ENCODE measurements at regions not wholly inside any gene's neighbourhood (a gene's known extent, or its start where the extent isn't known, plus 50 kb on each side); places are given as distances from the start of the nearest gene placed in this dataset.

GRCh38 chr7:54831046-54831643 lies 72.1 kb upstream of the SEC61G start:
- Histone ChIP-seq H3K36me3 (ENCODE audit: insufficient read depth, low read length) (no peaks in the 10 kb centered on the region), H4K20me1 (ENCODE audit: insufficient read depth, low read length) (no peaks in the 10 kb centered on the region), H3K79me2 (ENCODE audit: insufficient read depth, low read length) (no peaks in the 10 kb centered on the region), H3K4me1 (ENCODE audit: insufficient read depth, low read length) (no peaks in the 10 kb centered on the region), H3K27ac (ENCODE audit: low read length) (no peak overlapping the region), H3K4me2 (ENCODE audit: insufficient read depth, low read length) (no peak overlapping the region), H2AFZ (ENCODE audit: low read depth, low read length) (no peak overlapping the region), H3K4me3 (ENCODE audit: low read depth in 1 of 2, low read length in 2 of 2) (no peak overlapping the region), H3K9ac (ENCODE audit: low read depth, low read length) (no peak overlapping the region), H3K27me3 (ENCODE audit: insufficient read depth, low read length, poor library complexity) (no peaks in the 10 kb centered on the region), H3K9me3 (ENCODE audit: insufficient read depth, low read length, severe bottlenecking) (no peaks in the 10 kb centered on the region)
- DNase-seq (no peak), ATAC-seq (ENCODE audit: insufficient read depth, low read depth) (no peak)
- TF ChIP-seq CTCF (IDR thresholded peaks at IDR 0.05; ENCODE audit: borderline replicate concordance, extremely low read depth, low read length, poor library complexity, severe bottlenecking), result no peak
- TF ChIP-seq EZH2 (IDR thresholded peaks at IDR 0.05; ENCODE audit: borderline replicate concordance, low read depth, low read length, severe bottlenecking), result no peak

GRCh38 chr7:54831644-54832095 lies 72.7 kb upstream of the SEC61G start:
- H3K4me1 ChIP-seq (ENCODE audit: insufficient read depth, low read length), result no peaks in the 10 kb centered on the region
- no peak overlapping the region for H3K27ac ChIP-seq (ENCODE audit: low read length)
- H3K9me3 ChIP-seq (ENCODE audit: insufficient read depth, low read length, severe bottlenecking), result no peaks in the 10 kb centered on the region
- no peak overlapping the region for H2AFZ ChIP-seq (ENCODE audit: low read depth, low read length)
- H3K9ac ChIP-seq (ENCODE audit: low read depth, low read length), result no peak overlapping the region
- H4K20me1 ChIP-seq (ENCODE audit: insufficient read depth, low read length), result no peaks in the 10 kb centered on the region
- no peak for DNase-seq
- no peaks in the 10 kb centered on the region for H3K27me3 ChIP-seq (ENCODE audit: insufficient read depth, low read length, poor library complexity)
- no peaks in the 10 kb centered on the region for H3K79me2 ChIP-seq (ENCODE audit: insufficient read depth, low read length)
- no peaks in the 10 kb centered on the region for H3K36me3 ChIP-seq (ENCODE audit: insufficient read depth, low read length)
- no peak for TF ChIP-seq CTCF (IDR thresholded peaks at IDR 0.05; ENCODE audit: borderline replicate concordance, extremely low read depth, low read length, poor library complexity, severe bottlenecking)
- TF ChIP-seq EZH2 (IDR thresholded peaks at IDR 0.05; ENCODE audit: borderline replicate concordance, low read depth, low read length, severe bottlenecking), result no peak
- no peak overlapping the region for H3K4me2 ChIP-seq (ENCODE audit: insufficient read depth, low read length)
- no peak overlapping the region for H3K4me3 ChIP-seq (ENCODE audit: low read depth in 1 of 2, low read length in 2 of 2)
- ATAC-seq (ENCODE audit: insufficient read depth, low read depth), result no peak

- Histone ChIP-seq H3K9me3 (ENCODE audit: insufficient read depth, low read length, severe bottlenecking) (no peaks in the 10 kb centered on the region), H3K4me2 (ENCODE audit: insufficient read depth, low read length) (no peak overlapping the region), H2AFZ (ENCODE audit: low read depth, low read length) (no peak overlapping the region), H3K79me2 (ENCODE audit: insufficient read depth, low read length) (no peaks in the 10 kb centered on the region), H3K9ac (ENCODE audit: low read depth, low read length) (no peak overlapping the region), H4K20me1 (ENCODE audit: insufficient read depth, low read length) (no peaks in the 10 kb centered on the region), H3K27ac (ENCODE audit: low read length) (no peak overlapping the region), H3K36me3 (ENCODE audit: insufficient read depth, low read length) (no peaks in the 10 kb centered on the region), H3K27me3 (ENCODE audit: insufficient read depth, low read length, poor library complexity) (no peaks in the 10 kb centered on the region), H3K4me1 (ENCODE audit: insufficient read depth, low read length) (no peaks in the 10 kb centered on the region), H3K4me3 (ENCODE audit: low read depth in 1 of 2, low read length in 2 of 2) (no peak overlapping the region)
- TF ChIP-seq EZH2 (IDR thresholded peaks at IDR 0.05; ENCODE audit: borderline replicate concordance, low read depth, low read length, severe bottlenecking), result no peak
- no peak for TF ChIP-seq CTCF (IDR thresholded peaks at IDR 0.05; ENCODE audit: borderline replicate concordance, extremely low read depth, low read length, poor library complexity, severe bottlenecking)
- DNase-seq (no peak), ATAC-seq (ENCODE audit: insufficient read depth, low read depth) (no peak)
Measured at GRCh38 chr7:54833001-54833467, 74.0 kb upstream of the SEC61G start.
